ENCODE measurements at regions not wholly inside any gene's neighbourhood (a gene's known extent, or its start where the extent isn't known, plus 50 kb on each side); places are given as distances from the start of the nearest gene placed in this dataset.

DNA sequence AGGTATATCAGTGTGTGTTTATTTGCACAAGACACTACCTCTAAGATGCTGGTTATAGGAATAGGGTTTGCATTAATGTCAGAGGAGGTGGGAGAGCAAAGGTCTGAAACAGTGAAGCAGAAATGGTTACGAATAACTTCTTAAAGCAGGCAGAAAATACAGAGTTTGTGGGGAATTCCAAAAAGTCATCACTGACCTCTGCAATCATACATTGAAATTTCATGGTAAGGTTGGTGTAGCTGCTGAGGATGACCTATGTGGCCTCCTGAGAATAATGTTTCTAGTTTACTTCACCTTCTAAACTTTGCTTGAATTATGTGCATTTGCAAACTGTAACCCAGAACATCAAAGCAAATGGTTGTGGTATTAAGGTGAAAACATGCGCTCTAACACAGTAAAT is 280.1 kb downstream of the PCDH20 start:
- ATAC-seq (ENCODE audit: poor library complexity) = no peak
- intact Hi-C loops (cut with DNase I, micrococcal nuclease) = no loop called here

DNA sequence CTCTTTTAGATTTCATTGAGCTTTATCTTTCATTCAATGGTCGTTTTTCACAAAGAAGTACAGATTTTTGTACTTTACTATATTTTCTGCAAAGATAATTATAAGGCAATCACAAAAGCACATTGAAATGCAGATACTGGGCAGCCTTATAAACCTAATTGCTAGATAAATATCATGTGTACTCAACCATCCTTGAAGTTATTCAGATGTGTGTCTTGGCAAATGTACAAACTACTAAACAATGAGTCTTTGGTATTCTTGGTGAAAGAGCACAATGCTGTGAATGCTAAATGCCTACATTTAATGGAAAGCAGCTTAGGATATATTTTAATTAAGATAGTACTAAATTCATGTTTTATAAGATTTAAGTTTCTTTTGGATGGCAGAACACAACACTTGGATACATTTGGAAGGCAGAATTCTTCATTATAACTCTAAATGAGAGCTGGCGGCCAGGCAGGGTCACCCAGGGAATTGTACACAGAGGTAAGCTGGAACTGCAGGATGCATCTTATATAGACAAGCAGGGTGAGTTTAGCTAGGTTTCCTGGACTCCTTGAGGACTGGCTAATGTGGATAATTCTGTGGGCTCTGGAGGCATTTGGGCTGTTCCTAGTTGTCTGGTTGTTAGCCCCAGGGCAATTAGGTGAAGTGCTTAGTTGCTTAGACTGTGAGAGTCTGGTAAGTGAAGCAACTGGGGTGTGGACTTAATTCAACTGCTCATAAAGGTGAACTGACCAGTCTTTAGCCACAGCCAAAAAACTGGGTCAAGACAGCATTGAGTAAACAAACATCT is 286.6 kb downstream of the PCDH20 start:
- intact Hi-C loops (cut with DNase I, micrococcal nuclease) = no loop called here
- CTCF ChIA-PET = no interaction called here

More for the DNA sequence above, 280.1 kb downstream of the PCDH20 start:
- ChIA-PET CTCF (no interaction called here), POLR2A (no interaction called here)
- H3K4me1 ChIP-seq (ENCODE audit: insufficient read depth, low read length) = no peaks in the 10 kb centered on the region
- H3K27ac ChIP-seq (ENCODE audit: low read depth in 1 of 2, low read length in 2 of 2) = no peak overlapping the region
- Mint-ChIP-seq H3K36me3 (ENCODE audit: low read depth) (no peaks in the 10 kb centered on the region), H3K4me1 (ENCODE audit: low read depth) (no peaks in the 10 kb centered on the region), H3K27ac (no peak overlapping the region), H3K4me3 (no peak overlapping the region), H3K27me3 (no peaks in the 10 kb centered on the region), H3K9me3 (peaks cover 7% of the 10 kb centered on the region)
- no peak for TF ChIP-seq CTCF (IDR thresholded peaks at IDR 0.05)
- no peak overlapping the region for H3K4me3 ChIP-seq (ENCODE audit: low read length)
- no peaks in the 10 kb centered on the region for H3K27me3 ChIP-seq (ENCODE audit: control insufficient read depth in 1 of 2, insufficient read depth in 2 of 2, low read length in 2 of 2)
- H3K36me3 ChIP-seq (ENCODE audit: insufficient read depth, low read length) = no peaks in the 10 kb centered on the region
- no peak for DNase-seq
- no peaks in the 10 kb centered on the region for H3K9me3 ChIP-seq (ENCODE audit: control insufficient read depth in 1 of 2, insufficient read depth in 1 of 2, low read length in 2 of 2)

GRCh38 chr13:61123538-61124289 is 291.9 kb downstream of the PCDH20 start:
- peaks cover 4% of the 10 kb centered on the region for H3K9me3 Mint-ChIP-seq
- CTCF ChIA-PET = no interaction called here
- ATAC-seq (ENCODE audit: poor library complexity) (no peak), DNase-seq (no peak)
- Histone ChIP-seq H3K9me3 (ENCODE audit: control insufficient read depth in 1 of 2, insufficient read depth in 1 of 2, low read length in 2 of 2) (peaks cover 4 to 7% of the 10 kb centered on the region in 2 experiments), H3K4me1 (ENCODE audit: insufficient read depth, low read length) (no peaks in the 10 kb centered on the region), H3K27me3 (ENCODE audit: control insufficient read depth in 1 of 2, insufficient read depth in 2 of 2, low read length in 2 of 2) (no peaks in the 10 kb centered on the region), H3K4me3 (ENCODE audit: low read length) (no peak overlapping the region), H3K27ac (ENCODE audit: low read depth in 1 of 2, low read length in 2 of 2) (no peak overlapping the region), H3K36me3 (ENCODE audit: insufficient read depth, low read length) (no peaks in the 10 kb centered on the region)
- no peaks in the 10 kb centered on the region for H3K27me3 Mint-ChIP-seq
- no peak overlapping the region for H3K4me3 Mint-ChIP-seq
- TF ChIP-seq CTCF (IDR thresholded peaks at IDR 0.05) = no peak
- intact Hi-C loops (cut with DNase I, micrococcal nuclease) = no loop called here
- no peaks in the 10 kb centered on the region for H3K4me1 Mint-ChIP-seq (ENCODE audit: low read depth)
- no peak overlapping the region for H3K27ac Mint-ChIP-seq
- POLR2A ChIA-PET = no interaction called here
- H3K36me3 Mint-ChIP-seq (ENCODE audit: low read depth) = no peaks in the 10 kb centered on the region

More for the DNA sequence above, 286.6 kb downstream of the PCDH20 start:
- Histone ChIP-seq H3K27ac (ENCODE audit: low read depth in 1 of 2, low read length in 2 of 2) (no peak overlapping the region), H3K27me3 (ENCODE audit: control insufficient read depth in 1 of 2, insufficient read depth in 2 of 2, low read length in 2 of 2) (no peaks in the 10 kb centered on the region), H3K4me1 (ENCODE audit: insufficient read depth, low read length) (no peaks in the 10 kb centered on the region), H3K36me3 (ENCODE audit: insufficient read depth, low read length) (no peaks in the 10 kb centered on the region), H3K9me3 (ENCODE audit: control insufficient read depth in 1 of 2, insufficient read depth in 1 of 2, low read length in 2 of 2) (peaks cover 0 to 7% of the 10 kb centered on the region in 2 experiments), H3K4me3 (ENCODE audit: low read length) (no peak overlapping the region)
- no peak overlapping the region for H3K4me3 Mint-ChIP-seq
- no peak for TF ChIP-seq CTCF (IDR thresholded peaks at IDR 0.05)
- H3K27ac Mint-ChIP-seq = no peak overlapping the region
- H3K9me3 Mint-ChIP-seq = peaks cover 5% of the 10 kb centered on the region
- no peaks in the 10 kb centered on the region for H3K36me3 Mint-ChIP-seq (ENCODE audit: low read depth)
- no peaks in the 10 kb centered on the region for H3K27me3 Mint-ChIP-seq
- POLR2A ChIA-PET = no interaction called here
- no peak for ATAC-seq (ENCODE audit: poor library complexity)
- no peak for DNase-seq
- no peaks in the 10 kb centered on the region for H3K4me1 Mint-ChIP-seq (ENCODE audit: low read depth)
